Ascending aorta (tissue), 2 donors: ENCODE measurements at regions not wholly inside any gene's neighbourhood (a gene's known extent, or its start where the extent isn't known, plus 50 kb on each side); places are given as distances from the start of the nearest gene placed in this dataset.

Experiments
- DNase-seq, 2 donors: peaks; one replicate each; pipeline ENCODE4 v3.0.0-alpha.2; 2019; ENCODE audit warnings: low spot score in 2 of 2
- H3K27ac ChIP-seq, 2 donors: fragments of 200-600 bp; sonication (generic); one replicate each; pipeline ENCODE4 v1.5.1; 2016 to 2017; ENCODE audit warnings: mild to moderate bottlenecking in 1 of 2
- H3K27me3 ChIP-seq: fragments of 200-600 bp; sonication (generic); one replicate; pipeline ENCODE4 v1.5.1; 2017
- H3K36me3 ChIP-seq, 2 donors: fragments of 200-600 bp; sonication (generic); one replicate each; pipeline ENCODE4 v1.5.1; 2016
- H3K4me1 ChIP-seq, 2 donors: fragments of 200-600 bp; sonication (generic); one replicate each; pipeline ENCODE4 v1.5.1; 2016 to 2017; ENCODE audit warnings: mild to moderate bottlenecking in 1 of 2
- H3K4me3 ChIP-seq, 2 donors: fragments of 200-600 bp; sonication (generic); one replicate each; pipeline ENCODE4 v1.5.1; 2016 to 2017; ENCODE audit warnings: mild to moderate bottlenecking in 1 of 2
- H3K9me3 ChIP-seq, 2 donors: fragments of 200-600 bp; sonication (generic); one replicate each; pipeline ENCODE4 v1.5.1; 2016
- CTCF ChIP-seq, 3 experiments: fragments of 200-600 bp in 2 of 3; fragments of 450-650 bp in 1 of 3; sonication (generic) in 2 of 3; IDR thresholded peaks; one replicate each; pipeline ENCODE4 v1.5.1; 2016 to 2019; ENCODE audit warnings: antibody characterized with exemption in 3 of 3, mild to moderate bottlenecking in 1 of 3, moderate library complexity in 1 of 3
- intact Hi-C: fragments of 100-400 bp; cut with DNase I; formaldehyde crosslinking; loops from one replicate; pipeline ENCODE4 v1.15.1; 2023

- intact Hi-C loops: loop anchor here (5.0 to 10.0 kb wide), 4 partner anchors 73 to 1030 kb away; partner anchors contain the start of gene SELENOP
- Histone ChIP-seq H3K4me1 (no peaks in the 10 kb centered on the region), H3K36me3 (no peaks in the 10 kb centered on the region), H3K27ac (no peak overlapping the region), H3K4me3 (no peak overlapping the region), H3K9me3 (no peaks in the 10 kb centered on the region), H3K27me3 (no peaks in the 10 kb centered on the region)
- no peak for DNase-seq
- no peak for TF ChIP-seq CTCF (IDR thresholded peaks at IDR 0.05)
Observed at GRCh38 chr5:42887575-42887974, 75.9 kb upstream of the SELENOP start.

GRCh38 chr5:42887097-42887496 lies 75.4 kb upstream of the SELENOP start:
- H3K9me3 ChIP-seq: no peaks in the 10 kb centered on the region
- H3K4me1 ChIP-seq: no peaks in the 10 kb centered on the region
- no peak overlapping the region for H3K4me3 ChIP-seq
- DNase-seq: no peak
- TF ChIP-seq CTCF (IDR thresholded peaks at IDR 0.05): no peak
- intact Hi-C loops: loop anchor here (5.0 to 10.0 kb wide), 4 partner anchors 72 to 1030 kb away; partner anchors contain the start of gene SELENOP
- H3K27me3 ChIP-seq: no peaks in the 10 kb centered on the region
- H3K36me3 ChIP-seq: no peaks in the 10 kb centered on the region
- H3K27ac ChIP-seq: no peak overlapping the region

GRCh38 chr5:42886635-42887034 lies 74.9 kb upstream of the SELENOP start:
- intact Hi-C loops: loop anchor here (5.0 to 10.0 kb wide), 4 partner anchors 72 to 1029 kb away; partner anchors contain the start of gene SELENOP
- H3K4me1 ChIP-seq: no peaks in the 10 kb centered on the region

GRCh38 chr5:42884326-42884725 lies 72.6 kb upstream of the SELENOP start:
- no peak overlapping the region for H3K27ac ChIP-seq
- no peak for TF ChIP-seq CTCF (IDR thresholded peaks at IDR 0.05)
- intact Hi-C loops: loop anchor here (10.0 kb wide), 2 partner anchors 70 to 880 kb away; partner anchors contain the start of gene SELENOP
- H3K27me3 ChIP-seq: no peaks in the 10 kb centered on the region
- H3K36me3 ChIP-seq: no peaks in the 10 kb centered on the region
- H3K4me3 ChIP-seq: no peak overlapping the region
- H3K4me1 ChIP-seq: no peaks in the 10 kb centered on the region
- DNase-seq: no peak
- no peaks in the 10 kb centered on the region for H3K9me3 ChIP-seq

More at GRCh38 chr5:42886635-42887034, 74.9 kb upstream of the SELENOP start:
- Histone ChIP-seq H3K27ac (no peak overlapping the region), H3K36me3 (no peaks in the 10 kb centered on the region), H3K27me3 (no peaks in the 10 kb centered on the region), H3K9me3 (no peaks in the 10 kb centered on the region), H3K4me3 (no peak overlapping the region)
- TF ChIP-seq CTCF (IDR thresholded peaks at IDR 0.05): no peak
- DNase-seq: no peak

GRCh38 chr5:42881416-42882117 lies 69.9 kb upstream of the SELENOP start:
- Histone ChIP-seq H3K27ac (no peak overlapping the region), H3K27me3 (no peaks in the 10 kb centered on the region), H3K9me3 (no peaks in the 10 kb centered on the region), H3K36me3 (no peaks in the 10 kb centered on the region), H3K4me3 (no peak overlapping the region), H3K4me1 (peaks cover 0 to 2% of the 10 kb centered on the region in 2 donors)
- DNase-seq: no peak
- intact Hi-C loops: loop anchor here (10.0 kb wide), 2 partner anchors 67 to 877 kb away; partner anchors contain the start of gene SELENOP
- TF ChIP-seq CTCF (IDR thresholded peaks at IDR 0.05): no peak
